ENCODE measurements at regions not wholly inside any gene's neighbourhood (a gene's known extent, or its start where the extent isn't known, plus 50 kb on each side); places are given as distances from the start of the nearest gene placed in this dataset.

GRCh38 chr3:20990896-20991295 lies 760.1 kb downstream of the ZNF385D start:
- no peak for TF ChIP-seq CTCF (conservative IDR thresholded peaks at IDR 0.05; ENCODE audit: low read depth, low read length)
- TF ChIP-seq RCOR1 (IDR thresholded peaks at IDR 0.05; ENCODE audit: insufficient replicate concordance, low read length) = no peak
